Right forelimb (tissue), 1 donor: ENCODE measurements at regions not wholly inside any gene's neighbourhood (a gene's known extent, or its start where the extent isn't known, plus 50 kb on each side); places are given as distances from the start of the nearest gene placed in this dataset.
A peak's percentile ranks its signal among the peaks of the same experiment; 100 is the strongest.

Experiments used
- DNase-seq: peaks from one replicate; pipeline ENCODE4 v3.0.0-alpha.2; 2018

DNA sequence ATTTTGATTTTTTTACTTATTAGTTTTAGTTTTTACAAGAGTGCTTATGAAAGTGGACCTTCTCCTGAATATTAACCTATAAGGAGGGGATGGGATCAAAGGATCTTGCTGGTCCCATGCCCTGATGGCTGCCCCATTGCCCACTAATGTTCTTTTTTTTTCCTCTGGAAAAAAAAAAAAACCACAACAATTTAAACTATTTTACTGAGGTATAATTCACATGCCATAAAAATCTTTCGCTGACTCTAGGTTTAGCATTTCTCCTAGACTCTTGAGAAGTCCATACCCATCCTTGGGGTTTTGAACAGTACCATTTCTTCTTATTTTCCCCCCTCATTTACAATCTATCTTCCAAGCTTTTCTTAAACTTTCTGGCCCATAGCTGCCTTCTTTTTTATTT, 481.8 kb downstream of the TFEC start:
- no peak for DNase-seq

- no peak for DNase-seq
Observed at GRCh38 chr7:115546790-115547189, 483.8 kb downstream of the TFEC start.

GRCh38 chr7:115533785-115534184, 496.8 kb downstream of the TFEC start:
- DNase-seq: no peak

- no peak for DNase-seq
Observed at GRCh38 chr7:115526278-115526677, 504.3 kb downstream of the TFEC start.

DNA sequence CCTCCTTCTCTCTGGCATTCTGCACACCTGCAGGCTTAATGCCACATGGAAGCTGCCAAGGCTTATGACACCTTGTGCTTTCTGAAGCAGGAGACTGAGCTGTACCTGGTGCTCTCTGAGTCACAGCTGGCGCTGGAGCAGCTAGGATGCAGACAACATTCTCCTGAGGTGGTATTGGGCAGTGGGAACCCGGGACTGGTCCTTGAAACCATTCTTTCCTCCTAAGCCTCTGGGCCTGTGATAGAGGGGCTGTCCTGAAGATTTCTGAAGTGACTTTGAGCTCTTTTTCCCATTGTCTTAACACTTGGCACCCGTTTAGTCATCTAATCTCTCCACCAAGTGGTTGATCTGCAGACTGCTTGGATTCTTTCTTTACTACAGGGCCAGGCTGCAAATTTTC, 508.4 kb downstream of the TFEC start:
- DNase-seq: no peak

DNA sequence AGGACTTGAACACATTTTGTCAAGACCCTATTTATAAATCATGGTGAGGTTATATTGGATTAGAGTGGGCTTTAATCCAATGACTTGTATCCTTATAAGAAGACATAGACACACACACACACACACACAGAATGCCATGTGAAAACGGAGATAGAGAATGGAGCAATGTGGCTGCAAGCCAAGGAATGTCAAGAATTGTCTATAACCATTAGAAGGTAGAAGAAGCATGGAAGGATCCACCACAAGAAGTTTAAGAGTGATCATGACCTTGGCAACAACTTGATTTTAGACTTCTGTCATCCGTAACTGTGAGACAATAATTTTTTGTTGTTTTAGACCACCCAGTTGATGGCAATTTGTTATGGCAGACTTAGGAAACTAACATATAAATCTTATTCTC, 514.2 kb downstream of the TFEC start:
- DNase-seq: no peak

DNA sequence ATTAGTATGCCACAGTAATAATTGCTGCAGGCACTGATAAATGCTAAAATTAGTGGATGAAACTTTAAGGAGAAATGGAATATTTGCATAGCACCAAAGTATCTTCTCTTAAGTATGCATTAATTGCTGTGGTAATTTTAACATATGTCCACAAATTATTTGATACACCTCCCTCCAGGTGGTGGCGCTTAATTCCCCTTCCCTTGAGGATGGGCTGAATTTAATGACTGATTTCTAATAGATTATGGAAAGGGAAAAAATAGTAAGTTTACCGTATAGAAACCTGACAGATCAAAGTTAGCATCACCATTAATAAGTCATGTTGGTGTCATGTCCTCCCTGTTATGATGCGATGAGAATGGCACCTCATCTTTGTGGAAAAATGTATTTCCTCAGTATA, 519.2 kb downstream of the TFEC start:
- DNase-seq: no peak

- no peak for DNase-seq
Observed at GRCh38 chr7:115505136-115505535, 525.4 kb downstream of the TFEC start.

DNA sequence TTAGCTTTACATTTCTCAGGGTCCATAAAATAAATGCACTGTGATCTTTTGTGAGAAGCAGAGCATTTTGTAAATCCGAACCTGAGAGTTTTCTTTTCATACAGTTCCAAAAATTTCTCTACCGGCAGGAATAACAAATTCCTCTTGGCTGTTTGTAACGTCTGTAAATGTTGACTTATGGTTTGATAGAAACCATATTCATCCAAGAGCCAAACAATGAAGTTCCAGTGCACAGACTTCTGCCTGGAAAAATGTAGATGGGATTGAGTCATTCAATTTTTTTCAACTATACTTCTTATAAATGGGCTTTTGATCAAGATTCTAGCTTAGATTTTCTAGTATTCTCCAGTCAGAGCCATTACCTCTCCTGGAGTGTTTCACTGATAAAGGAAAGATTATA, 530.6 kb downstream of the TFEC start:
- no peak for DNase-seq

DNA sequence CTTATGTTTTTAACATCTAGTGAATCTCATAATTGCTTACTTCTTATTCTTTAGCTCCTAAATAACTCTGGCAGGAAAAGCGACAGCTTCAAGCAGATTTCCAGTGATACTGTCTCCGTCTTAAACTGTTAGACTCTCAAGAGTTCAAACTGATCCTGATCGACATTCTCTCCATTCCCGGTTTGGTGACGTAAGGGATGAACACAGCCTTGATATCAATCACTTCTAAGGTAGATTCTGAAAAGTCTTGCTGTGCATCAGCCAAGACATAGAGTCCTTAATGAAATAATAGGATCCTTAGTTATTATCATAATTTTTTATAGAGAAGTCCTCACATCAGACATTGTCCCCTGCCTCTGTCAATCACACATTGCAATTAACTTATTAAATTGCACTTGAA, 534.6 kb downstream of the TFEC start:
- no peak for DNase-seq

GRCh38 chr7:115494529-115495147, 535.9 kb downstream of the TFEC start:
- no peak for DNase-seq

DNA sequence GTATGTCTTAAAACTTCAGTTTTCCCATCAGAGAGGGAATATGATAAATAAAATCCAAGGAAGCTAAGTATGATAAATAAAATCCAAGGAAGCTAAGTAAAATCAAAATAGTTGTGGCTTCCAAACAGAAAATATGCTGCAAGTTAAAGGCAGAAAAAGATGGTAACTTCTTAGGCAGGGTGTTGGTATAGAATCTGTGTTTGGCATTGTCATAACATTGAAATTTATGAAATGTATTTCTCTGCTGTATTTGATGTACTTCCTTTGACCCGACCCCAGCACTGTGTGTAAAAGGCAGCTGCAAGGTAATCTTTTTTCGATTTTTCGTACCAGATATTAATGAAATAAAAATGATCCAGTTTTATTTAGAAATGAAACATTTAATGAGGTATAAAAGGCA, 537.2 kb downstream of the TFEC start:
- no peak for DNase-seq

GRCh38 chr7:115491744-115492380, 538.7 kb downstream of the TFEC start:
- no peak for DNase-seq

DNA sequence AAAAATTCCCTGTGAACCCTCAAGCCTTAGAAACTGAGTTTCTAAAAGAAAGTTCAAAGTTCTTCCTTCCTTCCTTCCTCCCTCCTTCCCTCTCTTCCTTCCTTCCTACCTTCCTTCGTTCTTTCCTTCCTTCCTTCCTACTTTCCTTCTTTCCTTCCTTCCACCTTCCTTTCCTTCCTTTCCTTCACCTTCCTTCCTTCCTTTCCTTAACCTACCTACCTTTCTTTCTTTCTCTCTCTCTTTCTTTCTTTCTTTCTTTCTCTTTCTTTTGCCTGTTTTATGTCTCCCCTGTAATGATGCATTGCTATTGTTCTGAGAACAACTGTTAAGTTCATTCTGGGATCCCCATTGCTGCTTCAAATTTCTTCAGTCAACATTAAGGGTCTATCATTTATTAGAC, 551.1 kb downstream of the TFEC start:
- no peak for DNase-seq

- no peak for DNase-seq
Observed at GRCh38 chr7:115478426-115478825, 552.1 kb downstream of the TFEC start.

GRCh38 chr7:115477193-115477651, 553.3 kb downstream of the TFEC start:
- DNase-seq: peak; percentile 69

DNA sequence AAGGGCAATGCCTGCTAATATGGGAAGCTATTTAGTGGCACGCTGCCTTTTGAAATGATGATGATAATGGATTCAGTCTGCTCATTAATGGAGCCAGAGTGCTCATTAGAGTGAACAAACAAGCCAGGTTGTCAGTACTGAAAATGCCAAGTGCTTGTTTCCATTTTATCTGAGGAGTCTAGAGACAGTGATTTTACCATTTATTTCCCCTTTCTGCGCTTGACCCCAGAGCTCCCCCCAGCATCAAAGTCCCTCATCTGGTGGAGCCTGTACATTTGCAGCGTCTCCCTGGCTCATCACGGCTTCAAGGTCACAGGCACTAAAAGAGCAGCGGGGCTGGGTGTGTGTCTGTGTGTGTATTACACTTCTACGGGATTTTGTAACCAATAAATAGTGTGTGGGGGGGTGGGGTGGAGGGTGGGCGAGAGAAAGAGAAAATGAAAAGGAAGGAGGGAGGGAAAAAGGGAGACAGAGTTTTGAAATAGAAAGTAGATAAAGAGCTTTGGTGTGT, 553.8 kb downstream of the TFEC start:
- DNase-seq: peak; percentile 58

DNA sequence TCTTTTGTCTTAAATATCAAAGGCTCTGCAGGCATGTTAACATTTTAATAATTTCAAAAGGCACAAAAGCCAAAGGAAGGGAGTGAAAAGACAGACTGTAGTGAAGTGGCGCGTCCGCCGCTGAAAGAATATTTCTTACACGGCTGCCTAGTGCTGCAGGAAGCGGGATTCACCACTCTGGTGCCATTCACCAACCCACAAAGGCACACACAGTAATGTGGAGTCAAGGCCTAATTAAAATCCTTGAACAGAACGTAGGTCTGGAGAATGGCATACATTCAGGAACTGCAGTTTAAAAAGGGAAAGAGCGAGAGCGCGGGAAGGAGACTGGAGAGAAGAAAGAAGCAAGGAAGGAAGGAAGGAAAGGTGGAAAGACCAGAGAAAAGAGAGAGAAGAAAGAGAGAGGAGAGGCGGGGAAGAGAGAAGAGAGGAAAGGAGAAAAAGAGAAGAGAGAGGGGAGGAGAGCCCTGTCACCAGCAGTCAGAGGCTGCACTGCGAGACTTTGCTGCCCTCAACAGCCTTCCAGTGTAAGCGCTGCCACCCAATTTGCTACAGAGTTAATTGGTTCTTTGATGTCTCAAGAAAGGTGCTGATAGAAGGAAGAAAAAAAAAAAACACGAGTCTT, 554.0 kb downstream of the MDFIC start:
- DNase-seq: no peak

- DNase-seq: no peak
Observed at GRCh38 chr7:115475206-115475605, 553.3 kb downstream of the MDFIC start.

DNA sequence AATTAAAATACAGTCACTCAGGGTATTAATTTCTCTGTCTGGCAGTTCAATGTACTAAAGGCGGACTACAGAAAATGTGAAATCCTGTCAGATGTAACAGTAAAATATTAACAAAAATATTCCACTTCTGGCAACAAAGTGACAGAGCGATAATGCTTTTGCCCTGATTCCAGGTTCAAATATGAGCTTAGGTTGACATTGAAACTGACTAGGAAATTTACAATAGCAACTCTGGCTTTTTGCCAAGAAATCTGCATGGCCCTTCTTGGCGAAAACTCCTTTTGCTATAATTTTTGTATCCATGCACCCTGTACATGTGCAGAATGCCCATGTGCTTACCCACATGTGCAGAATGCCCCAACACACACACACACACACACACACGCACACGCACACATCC, 552.2 kb downstream of the MDFIC start:
- no peak for DNase-seq

DNA sequence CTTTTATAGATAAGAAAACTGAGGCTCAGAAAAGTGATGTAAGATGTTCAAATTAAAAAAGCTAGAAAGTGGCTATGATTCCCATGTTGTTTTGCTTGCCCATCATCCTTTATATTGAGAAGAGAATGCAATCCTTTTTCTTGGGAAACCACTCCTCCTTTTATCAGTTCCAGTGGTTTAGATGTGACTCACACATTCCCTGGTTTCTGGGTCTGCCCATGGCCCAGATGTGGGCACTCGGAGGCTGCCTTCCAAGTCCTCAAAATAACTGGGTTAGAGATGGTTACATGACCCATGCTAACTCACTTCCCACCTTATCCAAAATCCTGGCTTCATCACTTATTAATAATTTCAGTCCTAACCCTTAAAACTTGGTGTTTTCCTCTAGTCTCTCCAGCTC, 550.0 kb downstream of the MDFIC start:
- no peak for DNase-seq

DNA sequence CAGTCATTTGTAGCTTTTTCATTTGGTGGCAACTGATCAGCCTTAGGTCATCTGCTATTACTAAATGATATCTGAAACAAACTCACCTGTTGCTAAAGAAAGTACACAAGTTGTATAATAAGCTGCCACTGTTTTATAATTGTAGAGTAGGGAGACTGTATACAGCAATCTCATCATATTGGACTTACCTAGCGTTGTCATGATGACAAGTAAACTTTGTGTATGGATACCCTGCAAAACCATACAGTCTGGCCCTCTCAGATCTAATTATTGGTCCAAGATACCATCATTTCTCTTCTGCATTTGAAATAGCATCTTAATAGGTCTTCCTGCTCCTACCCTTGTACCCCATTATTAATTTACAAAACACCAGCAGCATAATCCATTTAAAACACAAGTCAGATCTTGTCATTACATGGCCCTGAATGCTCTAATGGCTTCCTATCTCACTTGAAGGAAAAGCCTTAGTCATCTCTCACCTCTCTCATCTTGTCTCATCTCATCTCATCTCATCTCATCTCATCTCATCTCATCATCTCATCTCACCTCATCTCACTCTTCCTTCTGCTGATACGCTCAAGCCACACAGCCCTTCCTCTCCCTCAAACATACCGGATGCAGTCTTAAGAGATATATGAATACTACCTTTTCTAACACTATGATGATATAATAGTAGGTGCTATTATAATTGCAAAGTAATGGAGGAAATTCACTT, 540.6 kb downstream of the MDFIC start:
- no peak for DNase-seq

DNA sequence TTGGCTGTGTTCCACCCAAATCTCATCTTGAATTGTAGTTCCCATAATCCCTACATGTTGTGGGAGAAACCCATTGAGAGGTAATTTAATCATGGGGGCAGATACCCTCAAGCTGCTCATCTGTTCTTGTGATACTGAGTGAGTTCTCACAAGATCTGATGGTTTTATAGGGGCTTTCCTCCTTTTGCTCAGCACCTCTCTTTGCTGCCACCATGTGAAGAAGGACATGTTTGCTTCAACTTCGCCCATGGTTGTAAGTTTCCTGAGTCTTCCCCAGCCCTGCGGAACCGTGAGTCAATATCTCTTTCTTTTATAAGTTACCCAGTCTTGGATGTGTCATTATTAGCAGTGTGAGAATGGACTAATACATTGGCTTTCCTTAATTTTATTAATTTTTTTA, 527.8 kb downstream of the MDFIC start:
- no peak for DNase-seq

DNA sequence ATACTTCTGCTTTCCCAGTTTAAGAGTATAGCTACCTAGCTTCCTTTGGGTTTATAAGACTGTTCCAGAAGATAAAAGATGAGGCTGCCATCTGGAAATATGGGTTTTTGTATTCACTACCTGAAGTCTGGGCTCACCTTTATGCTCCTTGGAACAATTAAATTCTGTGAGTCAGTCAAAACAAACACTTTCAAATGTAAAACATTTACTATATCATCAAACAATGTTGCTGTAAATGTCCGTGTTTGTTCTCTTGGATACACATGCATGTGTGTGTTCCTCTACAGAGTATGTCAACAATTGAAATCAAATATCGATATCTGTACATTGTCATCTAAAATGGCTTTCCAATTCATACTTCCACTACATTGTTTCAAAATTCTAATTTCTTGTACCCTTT, 525.6 kb downstream of the MDFIC start:
- DNase-seq: no peak
